HepG2 (cell line): ENCODE measurements at regions not wholly inside any gene's neighbourhood (a gene's known extent, or its start where the extent isn't known, plus 50 kb on each side); places are given as distances from the start of the nearest gene placed in this dataset.

ENCODE experiments used
- MYNN ChIP-seq: sonication (generic); formaldehyde crosslinking; IDR thresholded peaks from 2 replicates; pipeline ENCODE4 v1.4.0; 2020; ENCODE audit warnings: mild to moderate bottlenecking, low read depth, missing genetic modification reagents
- RBAK ChIP-seq: sonication (generic); formaldehyde crosslinking; IDR thresholded peaks from 2 replicates; pipeline ENCODE4 v1.5.1; 2020; ENCODE audit warnings: mild to moderate bottlenecking, missing genetic modification reagents
- ZNF10 ChIP-seq: sonication (generic); formaldehyde crosslinking; IDR thresholded peaks from 2 replicates; pipeline ENCODE4 v1.4.0; 2020; ENCODE audit warnings: mild to moderate bottlenecking, low read depth, missing genetic modification reagents, borderline replicate concordance
- ZNF609 ChIP-seq: sonication (generic); formaldehyde crosslinking; IDR thresholded peaks from 2 replicates; pipeline ENCODE4 v1.4.0; 2020; ENCODE audit warnings: mild to moderate bottlenecking, missing genetic modification reagents, borderline replicate concordance
- TF ChIP-seq, protein P1 (sequence below): sonication (generic); formaldehyde crosslinking; IDR thresholded peaks from 2 replicates; pipeline ENCODE4 v1.5.1; 2020; ENCODE audit warnings: missing genetic modification reagents, mild to moderate bottlenecking, borderline replicate concordance
- TF ChIP-seq, protein P2 (sequence below): sonication (generic); formaldehyde crosslinking; IDR thresholded peaks from 2 replicates; pipeline ENCODE4 v1.5.0; 2020; ENCODE audit warnings: missing genetic modification reagents, mild to moderate bottlenecking, borderline replicate concordance

DNA sequence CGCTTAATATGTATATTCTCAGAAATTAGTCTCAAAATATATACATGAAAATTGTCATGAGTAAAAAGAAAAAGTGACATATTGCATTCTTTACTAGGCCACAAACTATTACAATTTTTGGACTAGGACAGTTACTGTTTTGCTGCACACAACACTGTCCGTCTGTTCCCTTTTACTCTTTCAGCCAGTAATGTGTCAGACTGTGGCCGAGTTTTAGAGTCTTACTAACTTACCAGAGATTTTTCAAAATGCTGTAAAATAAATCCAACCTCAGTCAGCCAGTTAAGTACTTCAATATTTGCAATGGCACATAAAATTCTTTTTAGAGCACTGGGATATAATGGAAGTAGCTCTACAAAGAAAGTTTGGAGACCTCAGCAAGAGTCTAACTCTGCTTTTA, 380.3 kb upstream of the IL12A start (continued):
- no peak for TF ChIP-seq ZNF609 (CRISPR knock-in tag)
- TF ChIP-seq RBAK (CRISPR knock-in tag): no peak
- no peak for TF ChIP-seq MYNN (CRISPR knock-in tag)
- TF ChIP-seq, protein P1, sequence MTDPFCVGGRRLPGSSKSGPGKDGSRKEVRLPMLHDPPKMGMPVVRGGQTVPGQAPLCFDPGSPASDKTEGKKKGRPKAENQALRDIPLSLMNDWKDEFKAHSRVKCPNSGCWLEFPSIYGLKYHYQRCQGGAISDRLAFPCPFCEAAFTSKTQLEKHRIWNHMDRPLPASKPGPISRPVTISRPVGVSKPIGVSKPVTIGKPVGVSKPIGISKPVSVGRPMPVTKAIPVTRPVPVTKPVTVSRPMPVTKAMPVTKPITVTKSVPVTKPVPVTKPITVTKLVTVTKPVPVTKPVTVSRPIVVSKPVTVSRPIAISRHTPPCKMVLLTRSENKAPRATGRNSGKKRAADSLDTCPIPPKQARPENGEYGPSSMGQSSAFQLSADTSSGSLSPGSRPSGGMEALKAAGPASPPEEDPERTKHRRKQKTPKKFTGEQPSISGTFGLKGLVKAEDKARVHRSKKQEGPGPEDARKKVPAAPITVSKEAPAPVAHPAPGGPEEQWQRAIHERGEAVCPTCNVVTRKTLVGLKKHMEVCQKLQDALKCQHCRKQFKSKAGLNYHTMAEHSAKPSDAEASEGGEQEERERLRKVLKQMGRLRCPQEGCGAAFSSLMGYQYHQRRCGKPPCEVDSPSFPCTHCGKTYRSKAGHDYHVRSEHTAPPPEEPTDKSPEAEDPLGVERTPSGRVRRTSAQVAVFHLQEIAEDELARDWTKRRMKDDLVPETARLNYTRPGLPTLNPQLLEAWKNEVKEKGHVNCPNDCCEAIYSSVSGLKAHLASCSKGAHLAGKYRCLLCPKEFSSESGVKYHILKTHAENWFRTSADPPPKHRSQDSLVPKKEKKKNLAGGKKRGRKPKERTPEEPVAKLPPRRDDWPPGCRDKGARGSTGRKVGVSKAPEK (CRISPR knock-in tag): no peak
- TF ChIP-seq ZNF10 (CRISPR knock-in tag): no peak
- TF ChIP-seq, protein P2, sequence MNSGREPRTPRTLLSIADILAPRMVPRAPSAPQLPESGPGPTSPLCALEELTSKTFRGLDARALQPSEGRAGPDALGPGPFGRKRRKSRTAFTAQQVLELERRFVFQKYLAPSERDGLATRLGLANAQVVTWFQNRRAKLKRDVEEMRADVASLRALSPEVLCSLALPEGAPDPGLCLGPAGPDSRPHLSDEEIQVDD (CRISPR knock-in tag): no peak
